ENCODE measurements at regions not wholly inside any gene's neighbourhood (a gene's known extent, or its start where the extent isn't known, plus 50 kb on each side); places are given as distances from the start of the nearest gene placed in this dataset.
"Not testable (repeated sequence)": the region's sequence is repeated elsewhere in the genome, so short reads cannot be mapped to it uniquely, and the experiment has no call there.

DNA sequence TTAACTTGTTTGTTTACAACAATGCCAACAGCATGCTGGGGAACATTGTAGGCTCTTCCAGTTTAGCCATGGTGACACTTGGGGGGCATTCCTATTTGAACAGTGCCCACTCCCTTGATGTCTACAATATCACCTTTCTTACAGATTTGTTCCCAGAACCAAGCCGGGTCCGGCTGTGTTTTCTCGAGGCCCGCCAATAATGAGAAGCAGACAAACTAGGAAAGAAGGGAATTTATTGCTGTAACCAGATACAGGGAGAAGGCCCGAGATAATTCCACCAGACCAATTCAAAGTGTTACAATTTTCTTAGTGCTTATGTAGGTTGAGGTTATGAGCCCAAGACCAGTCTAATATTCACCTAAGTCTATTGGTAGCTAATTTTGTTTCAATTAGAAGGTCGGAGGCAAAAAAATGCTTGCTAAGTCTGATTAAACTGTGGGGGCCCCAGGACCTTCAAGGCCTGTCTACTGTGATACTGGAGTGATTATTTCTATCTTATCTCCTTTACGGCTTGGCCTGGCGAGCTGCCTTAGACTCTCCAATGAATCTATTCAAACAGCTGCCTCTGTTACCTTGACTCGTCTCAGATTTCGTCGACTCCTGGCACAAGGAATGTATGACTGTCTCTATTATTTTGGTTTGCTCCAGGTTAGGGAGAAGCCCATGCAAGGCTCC is 59.1 kb upstream of the PSME4 start:
- Histone ChIP-seq H3K79me2 (ENCODE audit: insufficient read depth, low read length) (no peaks in the 10 kb centered on the region), H3K36me3 (ENCODE audit: control insufficient read depth in 1 of 2, insufficient read depth in 2 of 2, low read length in 2 of 2) (no peaks in the 10 kb centered on the region), H3K4me2 (ENCODE audit: low read length) (no peak overlapping the region), H3K9me2 (ENCODE audit: insufficient read depth) (no peaks in the 10 kb centered on the region), H3K9me3 (ENCODE audit: control insufficient read depth in 1 of 2, insufficient read depth in 1 of 2, low read depth in 1 of 2, low read length in 2 of 2) (no peaks in the 10 kb centered on the region), H4K20me1 (ENCODE audit: insufficient read depth) (no peaks in the 10 kb centered on the region), H3K27ac (ENCODE audit: low read depth, low read length) (no peak overlapping the region), H3K4me3 (replicated peaks in 1 of 2; ENCODE audit: low read depth in 1 of 2, low read length in 2 of 2) (no peak overlapping the region), H3K27me3 (ENCODE audit: insufficient read depth, low read length) (no peaks in the 10 kb centered on the region), H3K9ac (ENCODE audit: low read length) (no peak overlapping the region), H2AFZ (ENCODE audit: low read depth, low read length, poor library complexity, severe bottlenecking) (no peak overlapping the region), H3K4me1 (ENCODE audit: control insufficient read depth in 1 of 2, insufficient read depth in 2 of 2, low read length in 2 of 2) (no peaks in the 10 kb centered on the region; a peak in 1 of 4 replicates)
- ChIA-PET RAD21 (ENCODE audit: low non-redundant PET in 1 of 2, low total read pairs in 2 of 2, uncharacterized antibody in 2 of 2, unreplicated experiment in 2 of 2) (no interaction called here), POLR2A (no interaction called here), CTCF (no interaction called here)
- TF ChIP-seq CBX3 (IDR thresholded peaks at IDR 0.05; ENCODE audit: low read depth): no peak
- TF ChIP-seq, protein P1, sequence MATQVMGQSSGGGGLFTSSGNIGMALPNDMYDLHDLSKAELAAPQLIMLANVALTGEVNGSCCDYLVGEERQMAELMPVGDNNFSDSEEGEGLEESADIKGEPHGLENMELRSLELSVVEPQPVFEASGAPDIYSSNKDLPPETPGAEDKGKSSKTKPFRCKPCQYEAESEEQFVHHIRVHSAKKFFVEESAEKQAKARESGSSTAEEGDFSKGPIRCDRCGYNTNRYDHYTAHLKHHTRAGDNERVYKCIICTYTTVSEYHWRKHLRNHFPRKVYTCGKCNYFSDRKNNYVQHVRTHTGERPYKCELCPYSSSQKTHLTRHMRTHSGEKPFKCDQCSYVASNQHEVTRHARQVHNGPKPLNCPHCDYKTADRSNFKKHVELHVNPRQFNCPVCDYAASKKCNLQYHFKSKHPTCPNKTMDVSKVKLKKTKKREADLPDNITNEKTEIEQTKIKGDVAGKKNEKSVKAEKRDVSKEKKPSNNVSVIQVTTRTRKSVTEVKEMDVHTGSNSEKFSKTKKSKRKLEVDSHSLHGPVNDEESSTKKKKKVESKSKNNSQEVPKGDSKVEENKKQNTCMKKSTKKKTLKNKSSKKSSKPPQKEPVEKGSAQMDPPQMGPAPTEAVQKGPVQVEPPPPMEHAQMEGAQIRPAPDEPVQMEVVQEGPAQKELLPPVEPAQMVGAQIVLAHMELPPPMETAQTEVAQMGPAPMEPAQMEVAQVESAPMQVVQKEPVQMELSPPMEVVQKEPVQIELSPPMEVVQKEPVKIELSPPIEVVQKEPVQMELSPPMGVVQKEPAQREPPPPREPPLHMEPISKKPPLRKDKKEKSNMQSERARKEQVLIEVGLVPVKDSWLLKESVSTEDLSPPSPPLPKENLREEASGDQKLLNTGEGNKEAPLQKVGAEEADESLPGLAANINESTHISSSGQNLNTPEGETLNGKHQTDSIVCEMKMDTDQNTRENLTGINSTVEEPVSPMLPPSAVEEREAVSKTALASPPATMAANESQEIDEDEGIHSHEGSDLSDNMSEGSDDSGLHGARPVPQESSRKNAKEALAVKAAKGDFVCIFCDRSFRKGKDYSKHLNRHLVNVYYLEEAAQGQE (IDR thresholded peaks at IDR 0.05; ENCODE audit: low read depth): no peak
- TF ChIP-seq FOSL1 (IDR thresholded peaks at IDR 0.05; ENCODE audit: low read depth): no peak
- TF ChIP-seq EZH2 (IDR thresholded peaks at IDR 0.05): no peak
- TF ChIP-seq ZFX (IDR thresholded peaks at IDR 0.05): no peak
- TF ChIP-seq EGR1 (IDR thresholded peaks at IDR 0.05; ENCODE audit: low read depth): no peak
- no peak for TF ChIP-seq SIN3A (IDR thresholded peaks at IDR 0.05; ENCODE audit: low read depth)
- TF ChIP-seq JUND (IDR thresholded peaks at IDR 0.05): no peak
- DNase-seq (ENCODE audit: low read depth, low spot score) (no peak), ATAC-seq (no peak)
- no TSS peak for BruUV-seq (replicated peaks)
- intact Hi-C loops (cut with micrococcal nuclease): no loop called here

DNA sequence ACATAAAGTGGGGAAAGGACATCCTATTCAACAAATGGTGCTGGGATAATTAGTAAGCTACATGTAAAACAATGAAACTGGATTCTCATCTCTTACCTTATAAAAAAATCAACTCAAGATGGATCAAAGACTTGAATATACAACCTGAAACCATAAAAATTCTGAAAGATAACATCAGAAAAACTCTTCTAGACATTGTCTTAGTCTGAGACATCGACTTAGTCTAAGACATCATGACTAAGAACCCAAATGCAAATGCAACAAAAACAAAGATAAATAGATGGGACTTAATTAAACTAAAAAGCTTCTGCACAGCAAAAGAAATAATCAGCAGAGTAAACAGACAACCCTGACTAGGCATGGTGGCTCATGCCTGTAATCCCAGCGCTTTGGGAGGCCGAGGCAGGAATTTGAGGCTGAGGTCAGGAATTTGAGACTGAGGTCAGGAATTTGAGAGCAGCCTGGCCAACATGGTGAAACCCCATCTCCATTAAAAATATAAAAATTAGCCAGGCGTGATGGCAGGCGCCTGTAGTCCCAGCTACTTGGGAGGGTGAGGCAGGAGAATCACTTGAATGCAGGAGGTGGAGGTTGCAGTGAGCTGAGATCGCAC is 54.8 kb upstream of the PSME4 start:
- H3K4me1 ChIP-seq (ENCODE audit: control insufficient read depth in 1 of 2, insufficient read depth in 2 of 2, low read length in 2 of 2); CTCF ChIA-PET; H3K79me2 ChIP-seq (ENCODE audit: insufficient read depth, low read length); intact Hi-C loops (cut with micrococcal nuclease); RAD21 ChIA-PET (ENCODE audit: low non-redundant PET in 1 of 2, low total read pairs in 2 of 2, uncharacterized antibody in 2 of 2, unreplicated experiment in 2 of 2); H3K9me2 ChIP-seq (ENCODE audit: insufficient read depth); H3K4me2 ChIP-seq (ENCODE audit: low read length); H3K27me3 ChIP-seq (ENCODE audit: insufficient read depth, low read length); H3K27ac ChIP-seq (ENCODE audit: low read depth, low read length); H3K36me3 ChIP-seq (ENCODE audit: control insufficient read depth in 1 of 2, insufficient read depth in 2 of 2, low read length in 2 of 2); BruUV-seq (replicated peaks); ATAC-seq; H2AFZ ChIP-seq (ENCODE audit: low read depth, low read length, poor library complexity, severe bottlenecking); DNase-seq (ENCODE audit: low read depth, low spot score); POLR2A ChIA-PET; H3K9me3 ChIP-seq (ENCODE audit: control insufficient read depth in 1 of 2, insufficient read depth in 1 of 2, low read depth in 1 of 2, low read length in 2 of 2); H3K9ac ChIP-seq (ENCODE audit: low read length); H3K4me3 ChIP-seq (replicated peaks in 1 of 2; ENCODE audit: low read depth in 1 of 2, low read length in 2 of 2); H4K20me1 ChIP-seq (ENCODE audit: insufficient read depth): not testable (repeated sequence)
